NCI-H146 treated with DMSO at 0.1 percent for 48 hours (cell line): ENCODE measurements at regions not wholly inside any gene's neighbourhood (a gene's known extent, or its start where the extent isn't known, plus 50 kb on each side); places are given as distances from the start of the nearest gene placed in this dataset.
"Not testable (repeated sequence)": the region's sequence is repeated elsewhere in the genome, so short reads cannot be mapped to it uniquely, and the experiment has no call there.

ENCODE experiments used
- DNase-seq: peaks from one replicate; lab custom pipeline; 2025; ENCODE audit not compliant: unreplicated experiment; lab: John Stamatoyannopoulos, UW

- no peak for DNase-seq
Observed at GRCh38 chr4:189228726-189229125, 711.9 kb upstream of the FRG1 start.

- no peak for DNase-seq
Observed at GRCh38 chr4:189232274-189232673, 708.4 kb upstream of the FRG1 start.

DNA sequence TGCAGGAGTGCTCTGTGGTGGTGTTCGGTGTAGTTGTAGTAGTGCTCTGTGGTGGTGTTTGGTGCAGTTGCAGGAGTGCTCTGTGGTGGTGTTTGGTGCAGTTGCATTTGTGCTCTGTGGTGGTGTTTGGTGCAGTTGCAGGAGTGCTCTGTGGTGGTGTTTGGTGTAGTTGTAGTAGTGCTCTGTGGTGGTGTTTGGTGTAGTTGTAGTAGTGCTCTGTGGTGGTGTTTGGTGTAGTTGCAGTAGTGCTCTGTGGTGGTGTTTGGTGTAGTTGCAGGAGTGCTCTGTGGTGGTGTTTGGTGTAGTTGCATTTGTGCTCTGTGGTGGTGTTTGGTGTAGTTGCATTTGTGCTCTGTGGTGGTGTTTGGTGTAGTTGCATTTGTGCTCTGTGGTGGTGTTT lies 706.9 kb upstream of the FRG1 start:
- not testable (repeated sequence) for DNase-seq

DNA sequence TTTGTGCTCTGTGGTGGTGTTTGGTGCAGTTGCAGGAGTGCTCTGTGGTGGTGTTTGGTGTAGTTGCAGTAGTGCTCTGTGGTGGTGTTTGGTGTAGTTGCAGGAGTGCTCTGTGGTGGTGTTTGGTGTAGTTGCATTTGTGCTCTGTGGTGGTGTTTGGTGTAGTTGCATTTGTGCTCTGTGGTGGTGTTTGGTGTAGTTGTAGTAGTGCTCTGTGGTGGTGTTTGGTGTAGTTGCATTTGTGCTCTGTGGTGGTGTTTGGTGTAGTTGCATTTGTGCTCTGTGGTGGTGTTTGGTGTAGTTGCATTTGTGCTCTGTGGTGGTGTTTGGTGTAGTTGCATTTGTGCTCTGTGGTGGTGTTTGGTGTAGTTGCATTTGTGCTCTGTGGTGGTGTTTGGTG lies 705.7 kb upstream of the FRG1 start:
- DNase-seq = not testable (repeated sequence)

DNA sequence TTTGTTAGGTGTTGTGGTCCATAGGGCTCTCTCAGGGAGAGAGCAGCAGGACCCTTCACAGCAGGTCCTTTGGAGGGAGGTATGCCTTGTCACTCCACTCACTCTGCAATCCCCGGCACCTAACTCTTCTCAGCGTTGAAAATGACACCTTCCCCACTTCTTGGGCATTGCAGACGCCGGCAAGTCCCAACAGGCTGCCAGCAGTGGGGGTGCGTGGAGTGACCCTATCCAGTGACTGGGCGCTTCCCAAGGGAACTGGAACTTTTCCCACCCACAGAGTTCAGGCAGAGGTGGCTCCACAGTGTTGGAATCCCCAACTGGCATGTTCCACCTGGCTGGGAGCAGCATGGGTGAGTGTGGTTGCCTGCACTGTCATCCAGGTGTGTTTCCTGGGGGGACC lies 705.1 kb upstream of the FRG1 start:
- DNase-seq = no peak

DNA sequence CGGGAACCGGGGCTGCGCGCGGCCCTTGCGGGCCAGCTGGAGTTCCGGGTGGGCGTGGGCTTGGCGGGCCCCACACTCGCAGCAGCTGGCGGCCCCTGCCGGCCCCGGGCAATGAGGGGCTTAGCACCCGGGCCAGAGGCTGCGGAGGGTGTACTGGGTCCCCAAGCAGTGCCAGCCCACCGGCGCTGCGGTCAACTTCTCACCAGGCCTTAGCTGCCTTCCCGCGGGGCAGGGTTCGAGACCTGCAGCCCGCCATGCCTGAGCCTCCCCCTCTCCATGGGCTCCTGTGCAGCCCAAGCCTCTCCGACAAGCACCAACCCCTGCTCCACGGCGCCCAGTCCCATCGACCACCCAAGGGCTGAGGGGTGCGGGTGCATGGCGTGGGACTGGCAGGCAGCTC lies 704.4 kb upstream of the FRG1 start:
- DNase-seq = not testable (repeated sequence)

DNA sequence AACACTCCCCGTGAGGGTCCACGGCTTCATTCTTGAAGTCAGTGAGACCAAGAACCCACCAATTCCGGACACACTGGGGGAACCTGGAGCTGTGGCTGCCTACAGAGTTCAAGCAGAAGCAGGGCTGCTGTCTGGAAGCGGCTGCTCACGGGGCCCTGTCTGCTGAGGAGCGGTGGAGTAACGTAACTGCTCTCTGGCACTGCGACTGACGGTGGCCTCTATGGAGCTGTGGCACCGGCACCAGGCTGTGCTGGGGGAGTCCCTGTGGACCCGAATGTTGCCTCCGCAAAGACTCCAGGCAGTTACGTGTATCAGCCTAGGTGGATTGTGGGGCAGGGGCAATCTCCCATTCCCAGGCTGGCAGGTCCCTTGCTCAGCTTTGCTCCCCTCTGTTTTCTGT lies 703.3 kb upstream of the FRG1 start:
- no peak for DNase-seq

GRCh38 chr4:189255636-189256035 lies 685.0 kb upstream of the FRG1 start:
- no peak for DNase-seq

- no peak for DNase-seq
Observed at GRCh38 chr4:189261475-189261874, 679.2 kb upstream of the FRG1 start.

DNA sequence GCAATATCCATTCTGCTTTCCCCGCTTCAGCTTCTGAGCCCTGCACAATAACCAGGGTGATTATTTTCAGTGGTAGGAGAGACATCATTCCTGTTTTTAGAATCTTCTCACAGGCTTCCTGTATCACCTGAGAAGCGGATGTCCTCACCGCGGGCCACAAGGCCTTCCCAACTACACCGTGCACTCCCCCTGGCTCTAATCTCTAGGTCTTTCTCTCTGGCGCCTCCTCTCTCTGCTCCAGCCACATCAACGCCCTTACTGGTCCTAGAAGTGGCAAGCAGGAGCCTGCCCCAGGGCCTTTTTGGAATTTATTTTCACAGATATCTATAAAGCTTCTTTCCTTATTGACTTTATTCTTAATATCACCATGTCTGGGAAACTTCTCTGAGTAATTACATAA lies 675.2 kb upstream of the FRG1 start:
- DNase-seq = no peak

DNA sequence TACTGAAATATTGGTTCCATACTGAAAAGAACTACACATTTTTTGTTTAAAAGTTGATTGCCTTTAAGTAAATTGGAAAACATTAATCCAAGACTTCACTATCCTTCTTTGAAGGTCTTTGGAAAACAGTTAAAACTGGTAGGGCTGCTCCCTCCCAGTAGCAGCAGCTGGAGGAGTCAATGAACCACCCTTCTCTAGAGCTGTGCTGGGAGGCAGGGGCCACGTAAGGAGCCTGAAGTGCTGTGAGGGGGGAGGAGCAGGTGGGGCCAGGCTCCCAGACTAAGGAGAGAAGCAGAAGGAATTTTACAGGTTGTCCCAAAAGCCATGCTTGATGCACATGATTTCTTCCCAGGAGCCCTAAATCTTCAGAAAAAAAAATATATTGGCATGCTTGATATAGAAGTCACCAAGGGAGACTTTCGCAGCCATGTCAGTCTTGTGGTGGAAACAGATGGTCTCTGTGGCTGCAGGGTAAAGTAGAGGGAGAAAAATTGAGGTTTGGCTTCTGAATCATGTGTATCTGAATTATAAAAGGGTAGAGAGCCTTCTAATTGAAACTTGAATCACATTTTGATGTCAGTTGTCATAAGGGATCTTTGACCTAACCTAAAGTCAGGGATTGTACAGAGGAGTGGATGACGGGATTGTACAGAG lies 673.2 kb upstream of the FRG1 start:
- no peak for DNase-seq

DNA sequence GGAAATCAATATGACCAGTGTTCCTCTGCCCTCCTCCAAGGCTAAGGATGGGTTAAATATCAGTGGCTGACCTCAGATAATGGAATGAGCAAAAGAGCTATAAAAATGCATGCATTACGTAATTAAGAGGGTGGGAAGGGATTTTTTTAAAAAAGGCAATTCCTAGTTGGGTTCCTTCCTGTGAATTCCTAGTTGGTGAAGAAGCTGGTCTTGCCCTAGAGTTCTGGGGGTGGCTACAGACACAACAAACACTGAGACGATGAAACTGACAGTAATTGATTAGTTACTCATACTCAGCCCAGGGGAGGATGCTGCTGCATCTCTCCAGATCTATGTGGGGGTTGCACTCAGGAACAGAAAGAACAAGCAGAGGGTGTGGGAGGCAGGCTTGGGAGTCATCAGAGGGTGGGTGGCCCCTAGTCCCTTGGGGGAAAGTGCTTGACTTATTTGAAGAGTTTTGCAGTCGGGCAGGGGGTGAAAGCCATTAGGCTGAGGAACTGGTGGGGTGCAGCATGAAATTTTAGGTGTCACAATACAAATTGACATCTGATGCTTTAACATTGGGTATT lies 662.0 kb upstream of the FRG1 start:
- DNase-seq = no peak

- no peak for DNase-seq
Observed at GRCh38 chr4:189279188-189279587, 661.5 kb upstream of the FRG1 start.

- no peak for DNase-seq
Observed at GRCh38 chr4:189285377-189285776, 655.3 kb upstream of the FRG1 start.

- DNase-seq = no peak
Observed at GRCh38 chr4:189291939-189292338, 648.7 kb upstream of the FRG1 start.

GRCh38 chr4:189293459-189293858 lies 647.2 kb upstream of the FRG1 start:
- DNase-seq = no peak

GRCh38 chr4:189294574-189294973 lies 646.1 kb upstream of the FRG1 start:
- DNase-seq = no peak

DNA sequence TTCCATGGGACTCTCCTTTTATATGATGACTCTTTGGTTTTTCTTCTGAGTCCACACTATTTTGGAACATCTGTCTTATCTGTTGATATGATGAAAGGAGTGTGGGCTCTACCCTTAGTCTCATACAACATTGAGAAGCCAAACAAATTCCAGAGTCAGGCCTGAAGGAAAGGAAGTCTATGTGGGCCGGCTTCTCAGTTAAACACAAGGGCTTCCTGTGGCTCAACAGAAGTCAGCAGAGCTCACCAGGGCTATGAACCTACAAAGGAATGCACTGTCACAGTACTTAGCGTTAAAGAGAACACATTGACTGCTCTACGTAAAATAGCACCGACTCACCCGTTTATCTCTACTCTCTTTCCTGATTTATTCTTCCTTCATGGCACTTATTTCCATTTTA lies 641.0 kb upstream of the FRG1 start:
- DNase-seq = no peak

DNA sequence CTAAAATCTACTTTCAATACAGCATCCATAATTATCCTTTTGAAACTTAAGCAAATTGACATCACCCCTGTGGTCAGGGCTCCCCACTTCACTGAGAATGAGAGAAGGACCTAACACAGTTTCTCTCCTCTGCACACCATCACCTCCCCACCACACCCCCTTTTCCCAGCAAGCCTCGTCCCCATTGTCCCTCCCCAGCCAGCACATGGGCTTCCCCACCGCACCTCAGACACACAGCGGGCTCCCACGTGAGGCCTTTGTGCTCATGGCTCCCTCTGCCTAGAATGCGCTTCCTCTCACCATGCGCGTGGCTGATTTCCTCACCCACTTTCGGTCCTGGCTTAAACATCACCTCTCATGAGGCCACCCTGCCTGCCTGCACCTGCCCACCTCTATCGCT lies 639.0 kb upstream of the FRG1 start:
- no peak for DNase-seq

- no peak for DNase-seq
Observed at GRCh38 chr4:189302719-189303118, 638.0 kb upstream of the FRG1 start.

DNA sequence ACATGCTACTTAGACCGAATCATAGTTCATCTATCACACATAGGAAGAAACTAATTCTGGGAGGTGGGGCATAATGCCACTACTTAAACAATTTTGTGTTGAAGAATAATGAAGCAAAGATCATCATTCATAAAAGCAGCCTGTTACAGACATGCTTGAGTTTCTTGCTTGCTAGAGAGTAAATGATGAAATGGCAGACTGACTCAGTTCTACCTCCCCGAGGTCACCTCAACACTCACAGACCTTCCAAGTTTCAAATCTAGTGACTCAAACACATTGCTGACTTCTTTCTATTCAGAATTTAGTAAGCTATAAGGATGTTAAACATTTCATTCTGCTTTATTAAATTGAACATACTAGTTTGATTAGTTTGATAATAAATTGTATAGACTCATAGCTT lies 636.5 kb upstream of the FRG1 start:
- no peak for DNase-seq

DNA sequence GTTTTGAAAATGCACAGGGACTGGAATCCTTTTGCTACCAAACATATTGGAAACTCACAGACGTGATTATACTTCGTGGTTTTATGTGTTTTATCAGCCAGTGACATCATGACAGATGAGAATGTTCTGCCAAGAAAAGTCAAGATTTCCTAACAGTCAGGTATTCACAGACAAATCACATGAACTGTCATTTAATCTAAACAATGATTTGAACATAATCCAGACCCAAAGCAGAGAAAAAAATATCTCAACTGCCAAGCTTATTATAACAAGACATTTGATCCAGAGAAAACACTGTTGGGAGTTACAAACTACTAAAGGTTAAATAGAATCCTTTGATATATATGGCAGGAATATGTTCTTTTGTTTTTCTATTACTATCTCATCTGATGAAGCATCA lies 635.9 kb upstream of the FRG1 start:
- DNase-seq = no peak

GRCh38 chr4:189305500-189305899 lies 635.2 kb upstream of the FRG1 start:
- no peak for DNase-seq
